Trophoblast cell (in vitro differentiated cells and primary cell): ENCODE measurements at regions not wholly inside any gene's neighbourhood (a gene's known extent, or its start where the extent isn't known, plus 50 kb on each side); places are given as distances from the start of the nearest gene placed in this dataset.
"Not testable (repeated sequence)": the region's sequence is repeated elsewhere in the genome, so short reads cannot be mapped to it uniquely, and the experiment has no call there.

Experiments
- DNase-seq, 2 donors: peaks; one replicate each; pipeline ENCODE4 v3.0.0-alpha.2; 2016
- H2AFZ ChIP-seq: 2 replicates; pipeline ENCODE4 v1.6.1; 2013; ENCODE audit warnings: low read length, moderate library complexity, mild to moderate bottlenecking; ENCODE audit not compliant: insufficient read depth, poor library complexity
- H2AK5ac ChIP-seq: 2 replicates; pipeline ENCODE4 v1.6.1; 2013; ENCODE audit warnings: mild to moderate bottlenecking, low read length
- H2BK120ac ChIP-seq: 2 replicates; pipeline ENCODE4 v1.6.1; 2013; ENCODE audit warnings: low read length, mild to moderate bottlenecking, moderate library complexity; ENCODE audit not compliant: insufficient read depth, poor library complexity
- H2BK12ac ChIP-seq: 2 replicates; pipeline ENCODE4 v1.6.1; 2013; ENCODE audit warnings: mild to moderate bottlenecking, low read length, moderate library complexity
- H2BK5ac ChIP-seq: 2 replicates; pipeline ENCODE4 v1.6.1; 2013; ENCODE audit warnings: low read length, low read depth, moderate library complexity, mild to moderate bottlenecking; ENCODE audit not compliant: poor library complexity
- H3K14ac ChIP-seq: 2 replicates; pipeline ENCODE4 v1.6.1; 2013; ENCODE audit warnings: mild to moderate bottlenecking, low read length
- H3K18ac ChIP-seq: 2 replicates; pipeline ENCODE4 v1.6.1; 2013; ENCODE audit warnings: mild to moderate bottlenecking, low read length
- H3K23ac ChIP-seq: 2 replicates; pipeline ENCODE4 v1.6.1; 2013; ENCODE audit warnings: low read length
- H3K27ac ChIP-seq: 2 replicates; pipeline ENCODE4 v1.5.1; 2013; ENCODE audit warnings: low read depth, mild to moderate bottlenecking, inconsistent platforms, low read length, moderate library complexity
- H3K27me3 ChIP-seq: 2 replicates; pipeline ENCODE4 v1.6.1; 2013; ENCODE audit warnings: inconsistent platforms, mild to moderate bottlenecking, low read length, moderate library complexity; ENCODE audit not compliant: insufficient read depth
- H3K36me3 ChIP-seq, 2 experiments: 1 replicate in 1 of 2; 2 replicates in 1 of 2; pipeline ENCODE4 v1.6.1; 2013; ENCODE audit warnings: low read length in 2 of 2, mild to moderate bottlenecking in 2 of 2, moderate library complexity in 1 of 2; ENCODE audit not compliant: insufficient read depth in 2 of 2, control insufficient read depth in 1 of 2
- H3K4ac ChIP-seq: 2 replicates; pipeline ENCODE4 v1.6.1; 2013; ENCODE audit warnings: low read depth, mild to moderate bottlenecking, low read length, moderate library complexity
- H3K4me1 ChIP-seq, 2 experiments: 1 replicate in 1 of 2; 2 replicates in 1 of 2; pipeline ENCODE4 v1.6.1; 2013; ENCODE audit warnings: low read length in 2 of 2, mild to moderate bottlenecking in 2 of 2, moderate library complexity in 1 of 2; ENCODE audit not compliant: insufficient read depth in 2 of 2, control insufficient read depth in 1 of 2
- H3K4me2 ChIP-seq: 2 replicates; pipeline ENCODE4 v1.6.1; 2013; ENCODE audit warnings: inconsistent platforms, mild to moderate bottlenecking, low read length, moderate library complexity
- H3K4me3 ChIP-seq: 2 replicates; pipeline ENCODE4 v1.5.1; 2013; ENCODE audit warnings: mild to moderate bottlenecking, low read depth, low read length, inconsistent platforms
- H3K79me1 ChIP-seq: one replicate; pipeline ENCODE4 v1.6.1; 2013; ENCODE audit warnings: low read length
- H3K79me2 ChIP-seq: 2 replicates; pipeline ENCODE4 v1.6.1; 2013; ENCODE audit warnings: low read length, mild to moderate bottlenecking; ENCODE audit not compliant: control insufficient read depth, insufficient read depth, poor library complexity
- H3K9ac ChIP-seq: 2 replicates; pipeline ENCODE4 v1.6.1; 2013; ENCODE audit warnings: mild to moderate bottlenecking, low read length
- H3K9me3 ChIP-seq: 2 replicates; pipeline ENCODE4 v1.6.1; 2013; ENCODE audit warnings: low read depth, mild to moderate bottlenecking, control low read depth, inconsistent platforms, low read length; ENCODE audit not compliant: insufficient read depth
- H4K12ac ChIP-seq: 2 replicates; pipeline ENCODE4 v1.6.1; 2013; ENCODE audit warnings: low read depth, mild to moderate bottlenecking, low read length, moderate library complexity
- H4K8ac ChIP-seq: 2 replicates; pipeline ENCODE4 v1.6.1; 2013; ENCODE audit warnings: low read depth, mild to moderate bottlenecking, low read length, moderate library complexity
- H4K91ac ChIP-seq: one replicate; pipeline ENCODE4 v1.6.1; 2013; ENCODE audit warnings: low read depth, mild to moderate bottlenecking, low read length, moderate library complexity
- WGBS: extraction: QIAGEN DNeasy Blood & Tissue Kit; methylation state at CpG from one replicate; pipeline ENCODE4 v1.1.7; 2013; ENCODE audit warnings: missing lambda C conversion rate; ENCODE audit not compliant: insufficient read length, insufficient coverage; ENCODE audit errors: extremely low coverage; 5-methylcytosine and 5-hydroxymethylcytosine counted together

- H2BK5ac ChIP-seq, H3K23ac ChIP-seq, H3K4ac ChIP-seq, H3K27ac ChIP-seq, H2BK120ac ChIP-seq, H3K79me2 ChIP-seq, H3K9ac ChIP-seq, H2AK5ac ChIP-seq, H3K4me1 ChIP-seq, H3K36me3 ChIP-seq, H3K4me2 ChIP-seq, H3K27me3 ChIP-seq, H2BK12ac ChIP-seq, H4K12ac ChIP-seq, H3K14ac ChIP-seq, H4K91ac ChIP-seq, DNase-seq, H3K9me3 ChIP-seq, H3K4me3 ChIP-seq, H3K18ac ChIP-seq, H3K79me1 ChIP-seq, H2AFZ ChIP-seq, H4K8ac ChIP-seq: not testable (repeated sequence)
- WGBS, result no CpG with 5 or more reads among the region's 14 CpGs
These were observed 208.4 kb downstream of the LAT start for GRCh38 chr16:29193248-29193574.

GRCh38 chr16:29192329-29193247 is 207.7 kb downstream of the LAT start:
- H3K14ac ChIP-seq, result no peak overlapping the region
- no peak overlapping the region for H2AK5ac ChIP-seq
- H3K23ac ChIP-seq, result no peak overlapping the region
- H3K9ac ChIP-seq, result no peak overlapping the region
- H3K27ac ChIP-seq, result no peak overlapping the region
- no peak overlapping the region for H3K4me3 ChIP-seq
- no peak overlapping the region for H2BK120ac ChIP-seq
- no peak overlapping the region for H4K12ac ChIP-seq
- DNase-seq, result no peak
- no peak overlapping the region for H3K4me2 ChIP-seq
- no peaks in the 10 kb centered on the region for H3K4me1 ChIP-seq
- H3K4ac ChIP-seq, result no peak overlapping the region
- no peak overlapping the region for H4K8ac ChIP-seq
- no peak overlapping the region for H4K91ac ChIP-seq
- peaks cover 4% of the 10 kb centered on the region for H3K9me3 ChIP-seq
- no peaks in the 10 kb centered on the region for H3K27me3 ChIP-seq
- no peak overlapping the region for H2BK5ac ChIP-seq
- no peaks in the 10 kb centered on the region for H3K79me2 ChIP-seq
- no peak overlapping the region for H2AFZ ChIP-seq
- no peak overlapping the region for H2BK12ac ChIP-seq
- H3K79me1 ChIP-seq, result no peaks in the 10 kb centered on the region
- no peak overlapping the region for H3K18ac ChIP-seq
- H3K36me3 ChIP-seq, result no peaks in the 10 kb centered on the region
- WGBS, result no CpG with 5 or more reads among the region's 17 CpGs

- H3K4me2 ChIP-seq, H3K18ac ChIP-seq: not testable (repeated sequence)
These were observed 206.9 kb downstream of the LAT start for GRCh38 chr16:29191636-29192180.

GRCh38 chr16:29190553-29191431 is 205.9 kb downstream of the LAT start:
- not testable (repeated sequence) for H3K27ac ChIP-seq, H3K4me3 ChIP-seq, H3K36me3 ChIP-seq, H3K14ac ChIP-seq, H3K9me3 ChIP-seq, H3K18ac ChIP-seq, H3K4me1 ChIP-seq, H2BK5ac ChIP-seq, H2AFZ ChIP-seq, H3K9ac ChIP-seq, H3K4ac ChIP-seq, H4K12ac ChIP-seq, H3K79me1 ChIP-seq, H4K8ac ChIP-seq, H2BK12ac ChIP-seq, H2BK120ac ChIP-seq, DNase-seq, H3K4me2 ChIP-seq, H3K23ac ChIP-seq, H3K79me2 ChIP-seq, H2AK5ac ChIP-seq, H3K27me3 ChIP-seq, H4K91ac ChIP-seq
- WGBS, result no CpG with 5 or more reads among the region's 19 CpGs

More at GRCh38 chr16:29191636-29192180, 206.9 kb downstream of the LAT start:
- not testable (repeated sequence) for DNase-seq, H4K91ac ChIP-seq, H3K79me2 ChIP-seq, H2AFZ ChIP-seq, H3K4me1 ChIP-seq, H3K79me1 ChIP-seq, H3K4ac ChIP-seq, H4K8ac ChIP-seq, H3K9me3 ChIP-seq, H3K9ac ChIP-seq, H2BK120ac ChIP-seq, H4K12ac ChIP-seq, H3K4me3 ChIP-seq, H3K36me3 ChIP-seq, H2BK5ac ChIP-seq, H3K27me3 ChIP-seq, H2AK5ac ChIP-seq, H3K27ac ChIP-seq, H2BK12ac ChIP-seq, H3K23ac ChIP-seq, H3K14ac ChIP-seq
- WGBS, result no CpG with 5 or more reads among the region's 12 CpGs
